Stimulated activated CD4-positive, alpha-beta T cell treated with anti-CD3 and anti-CD28 coated beads, Interleukin-4, amount 100 ng/mL, for 48 hours (primary cell): ENCODE measurements at regions not wholly inside any gene's neighbourhood (a gene's known extent, or its start where the extent isn't known, plus 50 kb on each side); places are given as distances from the start of the nearest gene placed in this dataset.
"Not testable (repeated sequence)": the region's sequence is repeated elsewhere in the genome, so short reads cannot be mapped to it uniquely, and the experiment has no call there.

Source experiments
- DNase-seq, 2 donors: peaks; one replicate each; pipeline ENCODE4 v3.0.0-alpha.2; 2020; ENCODE audit warnings: low read depth in 2 of 2

DNA sequence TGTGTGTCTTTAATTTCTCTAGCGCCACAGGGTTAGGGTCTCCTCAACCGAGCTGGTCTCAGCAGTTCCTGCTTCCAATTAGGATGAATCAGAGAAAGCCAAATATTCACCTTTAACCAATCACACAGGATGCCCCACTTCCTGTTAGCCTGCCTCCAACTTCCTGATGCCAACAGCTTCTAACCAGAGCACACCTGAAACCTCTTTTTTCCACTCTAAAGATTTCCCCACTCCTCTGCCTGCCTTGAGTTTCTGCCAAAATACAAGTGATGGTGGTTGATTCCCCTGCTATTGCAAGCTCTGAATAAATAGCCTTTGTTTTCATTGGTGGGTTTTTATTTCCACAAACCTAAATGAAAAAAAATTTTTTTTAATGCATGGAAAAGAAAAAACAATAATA lies 144.7 kb upstream of the UST start:
- DNase-seq: no peak

DNA sequence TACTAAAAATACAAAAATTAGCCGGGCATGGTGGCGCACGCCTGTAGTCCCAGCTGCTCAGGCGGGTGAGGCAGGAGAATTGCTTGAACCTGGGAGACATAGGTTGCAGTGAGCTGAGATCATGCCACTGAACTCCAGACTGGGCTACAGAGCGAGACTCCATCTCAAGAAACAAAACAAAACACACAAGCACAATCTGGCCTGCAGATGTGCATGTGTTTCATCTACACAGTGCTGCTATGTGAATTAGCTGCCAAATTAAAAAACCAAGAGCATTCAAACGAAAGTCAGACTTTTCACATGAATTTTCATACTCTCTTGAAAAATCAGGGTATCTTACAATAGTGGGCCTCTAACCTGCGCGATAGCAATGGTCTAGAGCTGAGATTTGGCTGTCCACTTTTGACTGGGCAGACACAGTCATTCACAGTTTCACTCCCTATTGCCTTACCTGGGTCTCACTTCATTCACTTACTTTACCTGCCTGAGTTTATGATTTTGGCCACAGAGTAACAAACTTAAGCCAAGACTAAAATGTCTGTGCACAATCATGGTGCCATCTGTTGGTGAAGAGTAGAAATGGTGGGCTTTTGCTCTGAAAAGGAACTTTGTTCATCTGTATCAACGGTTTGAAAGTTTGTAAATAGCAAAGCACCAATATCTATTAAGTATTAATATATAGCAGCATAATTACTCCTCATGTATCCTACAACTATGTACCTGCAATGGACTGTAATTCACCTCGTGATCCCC lies 138.5 kb upstream of the UST start:
- no peak for DNase-seq

DNA sequence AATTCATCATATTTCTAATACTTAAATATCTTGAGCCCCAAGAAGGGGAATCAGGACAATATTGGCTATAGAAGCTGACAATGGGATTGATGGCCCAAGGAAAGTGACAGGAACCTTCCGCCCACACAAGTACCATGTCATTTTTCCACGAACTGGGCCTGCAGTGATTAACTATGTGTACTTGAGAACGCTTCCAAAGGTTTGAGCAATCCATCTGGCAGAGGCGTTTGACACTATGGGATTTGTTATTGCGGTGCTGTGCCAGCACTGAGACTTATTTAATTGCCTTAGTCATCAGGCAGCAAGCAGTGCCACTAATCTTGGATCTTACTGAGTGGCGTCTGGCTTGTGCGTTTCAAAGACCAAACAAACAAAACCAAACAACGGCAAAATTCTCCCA lies 135.6 kb upstream of the UST start:
- DNase-seq: no peak

- DNase-seq: no peak
Measured at GRCh38 chr6:148612043-148612442, 134.8 kb upstream of the UST start.

DNA sequence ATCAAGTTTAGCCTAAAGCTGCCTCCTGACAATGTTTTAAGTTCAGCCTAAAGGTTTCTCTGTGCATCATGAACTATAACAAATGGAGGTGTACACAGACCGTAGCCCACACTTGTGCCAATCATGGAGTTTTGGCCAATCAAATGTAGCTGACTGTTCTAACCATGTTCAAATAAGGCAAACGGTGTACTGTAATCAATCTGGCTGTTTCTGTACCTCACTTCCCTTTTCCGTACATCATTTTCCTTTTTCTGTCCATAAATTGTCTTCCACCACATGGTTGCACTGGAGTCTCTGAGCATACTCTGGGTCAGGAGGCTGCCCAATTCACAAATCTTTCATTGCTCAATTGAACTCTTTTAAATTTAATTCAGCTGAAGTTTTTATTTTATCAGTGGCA lies 132.2 kb upstream of the UST start:
- no peak for DNase-seq

GRCh38 chr6:148616841-148617240 lies 130.0 kb upstream of the UST start:
- DNase-seq: no peak

DNA sequence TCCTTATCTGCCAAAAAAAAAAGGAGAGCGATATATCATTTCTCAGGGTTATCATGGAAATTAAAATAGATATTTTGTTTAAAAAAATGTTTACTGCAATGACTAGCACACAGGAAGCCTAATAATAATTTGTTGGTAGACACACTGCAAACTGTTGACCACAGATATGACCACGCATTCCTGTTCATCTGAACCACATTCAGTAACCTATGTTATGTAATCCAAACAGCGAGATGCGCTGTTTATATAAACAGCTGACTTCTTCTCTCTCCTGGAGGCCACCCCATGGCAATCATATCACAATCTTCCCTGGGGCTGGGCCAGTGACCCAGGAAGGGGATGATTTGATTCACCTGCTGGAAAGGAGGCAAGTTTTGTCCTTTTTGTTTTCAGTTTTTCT lies 129.3 kb upstream of the UST start:
- no peak for DNase-seq

DNA sequence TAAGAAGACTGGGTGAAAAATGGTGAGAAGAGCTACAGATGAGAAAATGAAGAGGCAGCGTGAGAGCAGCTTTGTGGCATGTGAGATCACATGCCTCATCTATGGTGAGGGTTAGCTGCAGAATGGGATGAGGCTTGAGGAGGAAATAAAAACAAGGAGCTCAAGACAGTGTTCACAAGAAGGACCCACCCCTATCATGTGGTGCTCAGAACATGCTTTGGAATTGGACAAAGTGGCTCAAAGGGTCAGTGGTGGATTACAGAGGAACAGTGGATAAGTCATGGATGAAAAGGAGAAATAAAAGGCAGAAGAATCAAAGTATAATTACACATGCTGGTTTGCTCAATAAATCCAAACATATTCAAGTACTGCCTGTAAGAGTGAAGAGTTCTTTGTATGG lies 126.9 kb upstream of the UST start:
- no peak for DNase-seq

- DNase-seq: peak in 1 of 2 donors; percentile 2
Measured at GRCh38 chr6:148620579-148621298, 126.1 kb upstream of the UST start.

- DNase-seq: no peak
Measured at GRCh38 chr6:148625609-148626008, 121.2 kb upstream of the UST start.

GRCh38 chr6:148628251-148628650 lies 118.6 kb upstream of the UST start:
- DNase-seq: no peak

GRCh38 chr6:148629181-148629580 lies 117.6 kb upstream of the UST start:
- DNase-seq: no peak

DNA sequence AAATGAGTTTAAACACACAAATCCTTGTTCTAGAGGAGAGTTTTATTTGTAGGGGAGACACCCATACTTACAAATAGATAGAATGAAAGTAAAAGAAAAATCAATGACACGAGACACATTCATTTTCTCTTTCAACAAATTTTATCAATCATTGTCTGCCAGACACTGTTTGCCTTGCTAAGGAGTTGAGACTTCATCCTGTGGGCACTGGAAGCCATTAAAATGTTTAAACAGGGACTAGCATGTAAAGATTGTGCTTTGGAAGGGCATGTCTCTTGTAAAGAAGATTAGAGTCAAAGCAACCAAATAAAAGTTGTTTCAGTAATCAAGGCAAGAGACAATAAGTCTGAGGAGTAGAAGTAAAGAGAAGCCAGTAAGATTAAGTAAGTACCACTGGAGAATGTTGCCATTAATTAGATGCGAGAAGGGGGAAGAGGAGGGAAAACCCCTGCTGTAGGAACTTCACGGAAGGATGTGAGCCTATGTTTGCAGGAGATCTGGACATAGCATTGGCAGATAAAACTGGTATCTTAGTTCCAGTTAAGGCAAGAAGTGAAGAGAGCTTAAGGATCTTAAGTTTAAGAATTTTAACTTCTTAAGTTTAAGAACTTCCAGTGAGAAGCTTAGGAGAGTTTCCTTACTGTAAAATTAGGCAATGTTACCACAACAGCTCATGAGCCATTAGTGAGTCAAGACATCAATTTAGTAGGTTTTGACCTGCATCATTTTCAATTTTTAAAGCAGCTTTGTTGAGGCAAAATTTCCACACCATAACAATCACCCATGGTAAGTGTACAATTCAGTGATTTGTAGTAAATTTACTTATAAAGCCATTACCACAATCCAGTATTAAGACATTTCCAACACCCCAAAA lies 117.0 kb upstream of the UST start:
- DNase-seq: no peak

GRCh38 chr6:148635070-148635743 lies 111.6 kb upstream of the UST start:
- no peak for DNase-seq

DNA sequence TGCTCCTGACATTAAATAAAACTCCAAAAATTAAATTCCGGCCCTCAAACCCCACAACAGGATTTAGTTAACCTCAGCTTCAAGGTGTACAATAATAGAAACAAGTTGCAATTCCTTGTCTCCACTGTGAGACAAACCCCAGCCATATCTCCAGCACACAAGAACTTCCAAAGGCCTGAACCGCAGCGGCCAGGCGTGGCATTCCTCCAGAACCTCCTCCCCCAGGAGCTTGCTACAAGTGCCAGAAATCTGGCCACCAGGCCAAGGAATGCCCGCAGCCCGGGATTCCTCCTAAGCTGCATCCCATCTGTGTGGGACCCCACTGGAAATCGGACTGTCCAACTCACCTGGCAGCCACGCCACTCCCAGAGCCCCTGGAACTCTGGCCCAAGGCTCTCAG lies 105.0 kb upstream of the UST start:
- not testable (repeated sequence) for DNase-seq

DNA sequence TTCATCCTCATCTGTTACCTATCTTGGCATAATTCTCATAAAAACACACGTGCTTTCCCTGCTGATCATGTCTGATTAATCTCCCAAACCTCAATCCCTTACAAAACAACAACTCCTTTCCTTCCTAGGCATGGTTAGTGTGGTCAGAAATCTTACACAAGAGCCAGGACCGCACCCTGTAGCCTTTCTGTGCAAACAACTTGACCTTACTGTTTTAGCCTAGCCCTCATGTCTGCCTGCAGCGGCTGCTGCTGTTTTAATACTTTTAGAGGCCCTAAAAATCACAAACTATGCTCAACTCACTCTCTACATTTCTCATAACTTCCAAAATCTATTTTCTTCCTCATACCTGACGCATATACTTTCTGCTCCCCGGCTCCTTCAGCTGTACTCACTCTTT lies 103.6 kb upstream of the UST start:
- DNase-seq: not testable (repeated sequence)

DNA sequence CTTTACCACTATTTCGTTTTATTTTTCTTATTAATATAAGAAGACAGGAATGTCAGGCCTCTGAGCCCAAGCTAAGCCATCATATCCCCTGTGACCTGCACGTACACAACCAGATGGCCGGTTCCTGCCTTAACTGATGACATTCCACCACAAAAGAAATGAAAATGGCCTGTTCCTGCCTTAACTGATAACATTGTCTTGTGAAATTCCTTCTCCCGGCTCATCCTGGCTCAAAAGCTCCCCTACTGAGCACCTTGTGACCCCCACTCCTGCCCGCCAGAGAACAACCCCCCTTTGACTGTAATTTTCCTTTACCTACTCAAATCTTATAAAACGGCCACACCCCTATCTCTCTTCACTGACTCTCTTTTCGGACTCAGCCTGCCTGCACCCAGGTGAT lies 101.8 kb upstream of the UST start:
- not testable (repeated sequence) for DNase-seq

DNA sequence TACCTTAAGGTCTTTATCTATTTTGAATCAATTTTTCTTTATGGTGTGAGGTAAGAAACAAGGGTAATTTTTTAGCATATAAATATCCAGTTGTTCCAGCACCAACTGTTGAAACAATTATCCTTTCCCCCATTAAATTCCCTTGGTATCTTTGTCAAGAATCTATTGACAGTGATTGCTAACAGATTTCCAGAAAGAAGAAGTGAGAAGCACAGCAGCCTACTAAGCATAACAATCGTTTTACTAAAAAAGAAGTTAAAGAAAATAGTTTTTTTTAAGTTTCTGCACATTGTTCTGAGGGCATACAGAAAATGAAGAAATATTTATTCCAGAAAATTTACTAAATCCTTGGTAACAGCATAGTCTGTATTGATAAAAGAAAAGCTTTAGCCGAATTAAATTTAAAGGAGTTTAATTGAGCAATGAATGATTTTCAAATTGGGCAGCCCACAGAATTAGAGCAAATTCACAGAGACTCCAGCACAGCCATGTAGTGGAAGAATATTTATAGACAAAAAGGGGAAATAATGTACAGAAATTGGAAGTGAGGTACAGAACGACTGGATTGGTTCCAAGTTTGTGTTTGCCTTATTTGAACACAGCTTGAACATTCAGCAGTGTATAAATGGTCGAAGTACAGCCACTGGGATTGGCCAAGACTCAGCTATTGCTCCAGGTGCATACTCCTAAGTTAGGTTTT lies 97.9 kb upstream of the UST start:
- DNase-seq: no peak

GRCh38 chr6:148649454-148649963 lies 97.3 kb upstream of the UST start:
- no peak for DNase-seq

GRCh38 chr6:148650941-148651505 lies 95.8 kb upstream of the UST start:
- no peak for DNase-seq

- no peak for DNase-seq
Measured at GRCh38 chr6:148652205-148652604, 94.6 kb upstream of the UST start.
